ENCODE measurements at regions not wholly inside any gene's neighbourhood (a gene's known extent, or its start where the extent isn't known, plus 50 kb on each side); places are given as distances from the start of the nearest gene placed in this dataset.
"Not testable (repeated sequence)": the region's sequence is repeated elsewhere in the genome, so short reads cannot be mapped to it uniquely, and the experiment has no call there.

GRCh38 chr5:106979178-106979577 is 691.6 kb downstream of the EFNA5 start:
- not testable (repeated sequence) for DNase-seq (ENCODE audit: low spot score)

GRCh38 chr5:106978582-106979165 is 692.1 kb downstream of the EFNA5 start:
- DNase-seq (ENCODE audit: low spot score): not testable (repeated sequence)

- no peak for DNase-seq (ENCODE audit: low spot score)
These were observed 694.4 kb downstream of the EFNA5 start for GRCh38 chr5:106976363-106976762.

GRCh38 chr5:106974272-106974671 is 696.5 kb downstream of the EFNA5 start:
- DNase-seq (ENCODE audit: low spot score): no peak

GRCh38 chr5:106966686-106967315 is 703.9 kb downstream of the EFNA5 start:
- DNase-seq (ENCODE audit: low spot score): no peak

GRCh38 chr5:106964132-106964531 is 706.6 kb downstream of the EFNA5 start:
- no peak for DNase-seq (ENCODE audit: low spot score)

GRCh38 chr5:106963630-106964029 is 707.1 kb downstream of the EFNA5 start:
- DNase-seq (ENCODE audit: low spot score): no peak

- no peak for DNase-seq (ENCODE audit: low spot score)
These were observed 708.1 kb downstream of the EFNA5 start for GRCh38 chr5:106962464-106963230.

GRCh38 chr5:106959387-106959786 is 711.4 kb downstream of the EFNA5 start:
- DNase-seq (ENCODE audit: low spot score): no peak

GRCh38 chr5:106957336-106957735 is 713.4 kb downstream of the EFNA5 start:
- no peak for DNase-seq (ENCODE audit: low spot score)

- no peak for DNase-seq (ENCODE audit: low spot score)
These were observed 713.9 kb downstream of the EFNA5 start for GRCh38 chr5:106956886-106957285.

GRCh38 chr5:106956187-106956586 is 714.5 kb downstream of the EFNA5 start:
- no peak for DNase-seq (ENCODE audit: low spot score)

GRCh38 chr5:106940986-106941385 is 729.8 kb downstream of the EFNA5 start:
- DNase-seq (ENCODE audit: low spot score): no peak

GRCh38 chr5:106940301-106940846 is 730.4 kb downstream of the EFNA5 start:
- no peak for DNase-seq (ENCODE audit: low spot score)

- DNase-seq (ENCODE audit: low spot score): no peak
These were observed 747.3 kb downstream of the EFNA5 start for GRCh38 chr5:106923409-106923808.

- DNase-seq (ENCODE audit: low spot score): no peak
These were observed 749.2 kb downstream of the EFNA5 start for GRCh38 chr5:106921567-106921966.

GRCh38 chr5:106910486-106910885 is 760.3 kb downstream of the EFNA5 start:
- no peak for DNase-seq (ENCODE audit: low spot score)

- DNase-seq (ENCODE audit: low spot score): no peak
These were observed 761.0 kb downstream of the EFNA5 start for GRCh38 chr5:106909716-106910115.

GRCh38 chr5:106907979-106908378 is 762.8 kb downstream of the EFNA5 start:
- DNase-seq (ENCODE audit: low spot score): no peak

- no peak for DNase-seq (ENCODE audit: low spot score)
These were observed 764.5 kb downstream of the EFNA5 start for GRCh38 chr5:106906199-106906598.

- no peak for DNase-seq (ENCODE audit: low spot score)
These were observed 775.8 kb downstream of the EFNA5 start for GRCh38 chr5:106894964-106895363.

- no peak for DNase-seq (ENCODE audit: low spot score)
These were observed 788.7 kb downstream of the EFNA5 start for GRCh38 chr5:106882035-106882434.

GRCh38 chr5:106880656-106881055 is 790.1 kb downstream of the EFNA5 start:
- no peak for DNase-seq (ENCODE audit: low spot score)
